IMR-90 (cell line): ENCODE measurements at regions not wholly inside any gene's neighbourhood (a gene's known extent, or its start where the extent isn't known, plus 50 kb on each side); places are given as distances from the start of the nearest gene placed in this dataset.
A peak's percentile ranks its signal among the peaks of the same experiment; 100 is the strongest.

Source experiments
- ATAC-seq: fragments of 200-7000 bp; cut with Tn5 transposase; 2 replicates; pipeline ENCODE4 v1.9.1; 2020; ENCODE audit warnings: low read depth, mild to moderate bottlenecking, moderate library complexity
- BruUV-seq: library from RNA; stranded (reverse); fragments of 400-500 nt; replicated peaks from 2 replicates; lab custom pipeline; 2021; lab: Mats Ljungman, UMichigan
- CTCF ChIA-PET: fragments of 300-600 bp; formaldehyde crosslinking; extraction: SDS; loops from one replicate; lab custom pipeline; 2021; ENCODE audit warnings: antibody characterized with exemption; lab: Yijun Ruan, JAX
- POLR2A ChIA-PET: fragments of 300-600 bp; sonication (Branson Sonifier 250); formaldehyde crosslinking; loops from one replicate; lab custom pipeline; 2022; ENCODE audit warnings: antibody characterized with exemption; ENCODE audit not compliant: unreplicated experiment; lab: Charles Lee
- DNase-seq: peaks from one replicate; pipeline ENCODE4 v3.0.0; 2013
- H2AFZ ChIP-seq: replicated peaks from 2 replicates; pipeline ENCODE3; 2013; ENCODE audit warnings: low read length, mild to moderate bottlenecking; ENCODE audit not compliant: poor library complexity
- H2AK5ac ChIP-seq: 2 replicates; pipeline ENCODE4 v1.6.1; 2013; ENCODE audit warnings: low read depth, low read length, inconsistent platforms
- H2AK9ac ChIP-seq: replicated peaks from 2 replicates; pipeline ENCODE3; 2013; ENCODE audit warnings: mild to moderate bottlenecking, low read depth, low read length, moderate library complexity; ENCODE audit not compliant: poor library complexity
- H2BK120ac ChIP-seq: 2 replicates; pipeline ENCODE4 v1.6.1; 2013; ENCODE audit warnings: low read depth, low read length, inconsistent platforms
- H2BK15ac ChIP-seq: 3 replicates; pipeline ENCODE4 v1.6.1; 2013; ENCODE audit warnings: low read depth, low read length, inconsistent platforms
- H2BK20ac ChIP-seq: 2 replicates; pipeline ENCODE4 v1.6.1; 2013; ENCODE audit warnings: low read depth, mild to moderate bottlenecking, inconsistent platforms, low read length, moderate library complexity
- H2BK5ac ChIP-seq: 2 replicates; pipeline ENCODE4 v1.6.1; 2013; ENCODE audit warnings: mild to moderate bottlenecking, low read depth, low read length, inconsistent platforms; ENCODE audit not compliant: poor library complexity, severe bottlenecking
- H3K14ac ChIP-seq: replicated peaks from 2 replicates; pipeline ENCODE4 v1.6.1; 2013; ENCODE audit warnings: low read depth, low read length, inconsistent platforms
- H3K18ac ChIP-seq: 2 replicates; pipeline ENCODE4 v1.6.1; 2013; ENCODE audit warnings: low read depth, low read length, control low read depth
- H3K23ac ChIP-seq: 2 replicates; pipeline ENCODE4 v1.6.1; 2013; ENCODE audit warnings: low read depth, low read length, inconsistent platforms
- H3K27ac ChIP-seq: 2 replicates; pipeline ENCODE4 v1.5.1; 2013; ENCODE audit warnings: mild to moderate bottlenecking, control low read depth, low read length; ENCODE audit not compliant: insufficient read depth
- H3K27me3 ChIP-seq: 2 replicates; pipeline ENCODE4 v1.6.1; 2013; ENCODE audit warnings: low read length; ENCODE audit not compliant: control insufficient read depth, insufficient read depth
- H3K36me3 ChIP-seq: 2 replicates; pipeline ENCODE4 v1.6.1; 2013; ENCODE audit warnings: low read length, mixed read lengths; ENCODE audit not compliant: control insufficient read depth, insufficient read depth
- H3K4ac ChIP-seq: 2 replicates; pipeline ENCODE4 v1.6.1; 2013; ENCODE audit warnings: low read depth, low read length, inconsistent platforms
- H3K4me1 ChIP-seq: 2 replicates; pipeline ENCODE4 v1.6.1; 2013; ENCODE audit warnings: low read length, mixed read lengths; ENCODE audit not compliant: control insufficient read depth, insufficient read depth
- H3K4me2 ChIP-seq: 2 replicates; pipeline ENCODE4 v1.6.1; 2013; ENCODE audit warnings: low read depth, mild to moderate bottlenecking, control low read depth, low read length, moderate library complexity
- H3K4me3 ChIP-seq: 2 replicates; pipeline ENCODE4 v1.5.1; 2013; ENCODE audit warnings: low read depth, mild to moderate bottlenecking, control low read depth, low read length, moderate library complexity; ENCODE audit not compliant: insufficient read depth
- H3K56ac ChIP-seq: 2 replicates; pipeline ENCODE4 v1.6.1; 2013; ENCODE audit warnings: low read length, inconsistent platforms; ENCODE audit not compliant: insufficient read depth; ENCODE audit errors: extremely low read depth
- H3K79me1 ChIP-seq, 2 experiments: 2 replicates each; pipeline ENCODE4 v1.6.1; 2013; ENCODE audit warnings: low read length in 2 of 2, inconsistent platforms in 1 of 2, low read depth in 1 of 2
- H3K9ac ChIP-seq: 2 replicates; pipeline ENCODE4 v1.6.1; 2013; ENCODE audit warnings: low read depth, low read length, control low read depth
- H3K9me1 ChIP-seq: 2 replicates; pipeline ENCODE4 v1.6.1; 2013; ENCODE audit warnings: low read length, inconsistent platforms; ENCODE audit not compliant: insufficient read depth
- H3K9me3 ChIP-seq: 2 replicates; pipeline ENCODE4 v1.6.1; 2013; ENCODE audit warnings: low read length; ENCODE audit not compliant: control insufficient read depth, insufficient read depth
- H4K20me1 ChIP-seq: 2 replicates; pipeline ENCODE4 v1.6.1; 2013; ENCODE audit warnings: low read length, inconsistent platforms; ENCODE audit not compliant: insufficient read depth
- H4K5ac ChIP-seq: 2 replicates; pipeline ENCODE4 v1.6.1; 2013; ENCODE audit warnings: mild to moderate bottlenecking, low read depth, low read length, control low read depth
- H4K8ac ChIP-seq, 2 experiments: 2 replicates each; pipeline ENCODE4 v1.6.1; 2013; ENCODE audit warnings: low read depth in 2 of 2, low read length in 2 of 2, control low read depth in 1 of 2, inconsistent platforms in 1 of 2
- H4K91ac ChIP-seq: 2 replicates; pipeline ENCODE4 v1.6.1; 2013; ENCODE audit warnings: low read depth, low read length, inconsistent platforms; ENCODE audit not compliant: insufficient read depth
- BHLHE40 ChIP-seq: fragments of 150-350 bp; IDR thresholded peaks from 2 replicates; pipeline ENCODE4 v1.6.1; 2016; ENCODE audit warnings: mild to moderate bottlenecking, low read depth, low read length
- CEBPB ChIP-seq: IDR thresholded peaks from 2 replicates; pipeline ENCODE4 v1.6.1; 2012; ENCODE audit warnings: low read depth, low read length, improper control_type of control experiment
- FOS ChIP-seq: fragments of 150-350 bp; IDR thresholded peaks from 2 replicates; pipeline ENCODE4 v1.6.1; 2016; ENCODE audit warnings: low read depth, low read length
- MAFK ChIP-seq: IDR thresholded peaks from 2 replicates; pipeline ENCODE4 v1.6.1; 2012; ENCODE audit warnings: low read depth, low read length, improper control_type of control experiment
- MAZ ChIP-seq: IDR thresholded peaks from 2 replicates; pipeline ENCODE4 v1.6.1; 2012; ENCODE audit warnings: low read depth, mild to moderate bottlenecking, low read length, improper control_type of control experiment, moderate library complexity, borderline replicate concordance
- NFE2L2 ChIP-seq: fragments of 150-350 bp; IDR thresholded peaks from 2 replicates; pipeline ENCODE4 v1.6.1; 2016; ENCODE audit warnings: low read depth, mild to moderate bottlenecking, low read length
- RAD21 ChIP-seq: IDR thresholded peaks from 2 replicates; pipeline ENCODE4 v1.6.1; 2012; ENCODE audit warnings: low read length, improper control_type of control experiment
- RCOR1 ChIP-seq: IDR thresholded peaks from 2 replicates; pipeline ENCODE4 v1.6.1; 2012; ENCODE audit warnings: mild to moderate bottlenecking, low read length, improper control_type of control experiment; ENCODE audit not compliant: insufficient replicate concordance
- USF2 ChIP-seq: fragments of 150-350 bp; IDR thresholded peaks from 2 replicates; pipeline ENCODE4 v1.6.1; 2017; ENCODE audit warnings: mild to moderate bottlenecking, antibody characterized with exemption, low read length, low read depth
- WGBS, 2 experiments: methylation state at CpG; one replicate each; pipeline versions ENCODE4 v1.1.5 to v1.1.7; 2013; ENCODE audit warnings: missing lambda C conversion rate in 2 of 2; ENCODE audit not compliant: insufficient read length in 1 of 2; ENCODE audit errors: extremely low coverage in 2 of 2; 5-methylcytosine and 5-hydroxymethylcytosine counted together
- dilution Hi-C: fragments of 300-500 bp; cut with HindIII; formaldehyde crosslinking; loops from one replicate; pipeline ENCODE4 v1.14.3; 2018; ENCODE audit warnings: low sequenced_read_pairs; ENCODE audit not compliant: unreplicated experiment
- in situ Hi-C: fragments of 300-500 bp; cut with MboI; formaldehyde crosslinking; loops from 3 replicates; pipeline ENCODE4 v1.14.3; 2019; ENCODE audit warnings: low sequenced_read_pairs, inconsistent platforms, mixed read lengths
- intact Hi-C: fragments of 100-400 bp; cut with micrococcal nuclease; formaldehyde crosslinking; loops from 2 replicates; pipeline ENCODE4 v1.10.0; 2022
- TF ChIP-seq, protein P1 (sequence below): fragments of 150-350 bp; IDR thresholded peaks from 2 replicates; pipeline ENCODE4 v1.6.1; 2016; ENCODE audit warnings: low read depth, mild to moderate bottlenecking, low read length, moderate library complexity, borderline replicate concordance

DNA sequence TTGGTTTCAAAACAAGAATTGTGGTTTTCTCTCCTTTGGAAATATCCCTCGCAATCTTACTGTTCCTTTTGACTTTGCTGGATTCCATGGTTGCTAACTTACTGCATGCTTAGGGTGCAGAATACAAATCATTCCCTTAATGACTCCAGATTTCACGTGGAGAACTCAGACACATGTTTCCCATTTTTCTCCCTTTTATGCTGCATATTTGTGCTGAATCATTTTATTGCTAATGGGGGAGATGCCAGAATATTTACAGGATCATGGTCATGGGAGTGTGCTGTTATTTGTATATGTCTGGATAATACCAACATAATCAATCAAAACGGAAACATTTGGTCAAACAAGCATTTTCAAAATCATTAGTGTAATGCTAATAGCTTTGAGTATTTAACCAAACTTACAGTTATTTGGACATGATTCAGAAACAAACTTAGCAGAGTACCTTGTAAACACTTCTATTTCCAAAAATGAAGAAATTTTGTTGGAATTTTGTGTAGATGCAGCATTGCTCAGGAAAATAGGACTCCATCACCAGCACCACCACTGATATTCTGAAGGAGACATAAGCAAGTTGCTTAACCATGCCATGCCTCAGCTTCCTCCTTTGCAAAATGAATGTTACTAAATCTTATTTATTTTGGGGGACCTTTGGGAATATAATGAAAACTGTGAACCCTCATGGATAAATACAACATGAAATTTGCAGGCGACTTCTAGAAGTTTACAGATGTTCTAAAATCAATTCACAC is 122.5 kb upstream of the RND3 start (continued):
- TF ChIP-seq USF2 (no peak), NFE2L2 (peak; percentile 63; the same call in 1 of the 2 replicates), FOS (no peak)

DNA sequence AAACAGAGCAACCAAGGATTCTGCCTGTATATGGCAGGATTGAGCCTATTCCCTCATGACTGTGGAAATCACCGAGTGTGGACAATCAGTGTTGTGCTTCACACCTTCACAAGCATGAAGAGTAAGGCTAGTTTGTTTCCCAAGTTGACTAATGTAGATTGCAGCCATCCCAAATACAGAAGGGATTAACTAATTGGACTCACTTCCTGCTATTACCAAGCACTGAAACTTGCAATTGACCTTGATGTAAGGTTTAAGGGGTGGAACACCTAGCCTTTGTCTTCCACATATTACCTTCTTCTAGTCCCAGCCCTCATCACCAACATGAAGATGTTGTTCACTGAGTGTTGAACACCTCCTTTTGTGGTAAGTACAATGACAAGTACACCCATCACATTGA is 120.9 kb upstream of the RND3 start:
- dilution Hi-C loops: no loop called here
- no peak for DNase-seq
- CTCF ChIA-PET: interaction anchor here (0.7 kb wide), 1 partner anchor 1322 kb away, joined by 3 read pairs; no protein-coding TSS in a partner anchor

More for the DNA sequence above, 120.9 kb upstream of the RND3 start:
- peak overlapping the region; percentile 93 for H3K4ac ChIP-seq
- H3K4me1 ChIP-seq: peaks cover 13% of the 10 kb centered on the region
- BruUV-seq: no TSS peak
- H2BK120ac ChIP-seq: peak overlapping the region; percentile 84
- H2BK15ac ChIP-seq: peak overlapping the region; percentile 98
- H3K79me1 ChIP-seq: peaks cover 10 to 18% of the 10 kb centered on the region in 2 experiments
- no peak overlapping the region for H2AFZ ChIP-seq
- peak overlapping the region; percentile 100 for H3K18ac ChIP-seq
- no peak overlapping the region for H3K9ac ChIP-seq
- no peak overlapping the region for H3K4me2 ChIP-seq
- no peaks in the 10 kb centered on the region for H4K20me1 ChIP-seq
- 100% methylated on average over 1 of the region's 1 CpG; no CpG with 5 or more reads in 1 of the 2 experiments for WGBS, 2 experiments
- no peaks in the 10 kb centered on the region for H3K9me3 ChIP-seq
- peak overlapping the region; percentile 96 for H4K5ac ChIP-seq
- POLR2A ChIA-PET: no interaction called here
- in situ Hi-C loops: loop anchor here (10.0 to 25.0 kb wide), 2 partner anchors 629 to 1014 kb away; no protein-coding TSS in a partner anchor
- H2AK9ac ChIP-seq: no peak overlapping the region
- TF ChIP-seq NFE2L2 (no peak), MAFK (no peak), BHLHE40 (no peak), FOS (no peak), RAD21 (no peak), MAZ (no peak), CEBPB (no peak), RCOR1 (no peak)
- TF ChIP-seq, protein P1, sequence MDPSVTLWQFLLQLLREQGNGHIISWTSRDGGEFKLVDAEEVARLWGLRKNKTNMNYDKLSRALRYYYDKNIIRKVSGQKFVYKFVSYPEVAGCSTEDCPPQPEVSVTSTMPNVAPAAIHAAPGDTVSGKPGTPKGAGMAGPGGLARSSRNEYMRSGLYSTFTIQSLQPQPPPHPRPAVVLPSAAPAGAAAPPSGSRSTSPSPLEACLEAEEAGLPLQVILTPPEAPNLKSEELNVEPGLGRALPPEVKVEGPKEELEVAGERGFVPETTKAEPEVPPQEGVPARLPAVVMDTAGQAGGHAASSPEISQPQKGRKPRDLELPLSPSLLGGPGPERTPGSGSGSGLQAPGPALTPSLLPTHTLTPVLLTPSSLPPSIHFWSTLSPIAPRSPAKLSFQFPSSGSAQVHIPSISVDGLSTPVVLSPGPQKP: no peak
- H3K27me3 ChIP-seq: no peaks in the 10 kb centered on the region
- H4K91ac ChIP-seq: peak overlapping the region; percentile 93
- H3K36me3 ChIP-seq: no peaks in the 10 kb centered on the region
- H3K23ac ChIP-seq: peak overlapping the region; percentile 97
- peak overlapping the region; percentile 27; the same call in 1 of the 2 replicates for H3K27ac ChIP-seq
- H3K56ac ChIP-seq: no peak overlapping the region; the same call in 1 of the 2 replicates
- peaks cover 5% of the 10 kb centered on the region; the same call in 1 of the 2 replicates for H3K9me1 ChIP-seq
- peak overlapping the region; percentile 75 for H2BK5ac ChIP-seq
- peak overlapping the region; percentile 44 to 70 for H4K8ac ChIP-seq
- intact Hi-C loops: no loop called here
- no peak for ATAC-seq
- H2AK5ac ChIP-seq: peak overlapping the region; percentile 96
- peak overlapping the region; percentile 97 for H3K14ac ChIP-seq
- H3K4me3 ChIP-seq: no peak overlapping the region
- peak overlapping the region; percentile 94 for H2BK20ac ChIP-seq
